ENCODE measurements at regions not wholly inside any gene's neighbourhood (a gene's known extent, or its start where the extent isn't known, plus 50 kb on each side); places are given as distances from the start of the nearest gene placed in this dataset.
"Not testable (repeated sequence)": the region's sequence is repeated elsewhere in the genome, so short reads cannot be mapped to it uniquely, and the experiment has no call there.

- POLR2A ChIA-PET: not testable (repeated sequence)
Measured at GRCh38 chr9:41699190-41699589, 430.0 kb downstream of the CNTNAP3B start.

GRCh38 chr9:41697080-41697479 is 432.1 kb downstream of the CNTNAP3B start:
- H3K4me3 Mint-ChIP-seq; H3K9me3 ChIP-seq (ENCODE audit: low read length); H3K36me3 ChIP-seq (ENCODE audit: insufficient read depth, low read length); H3K4me1 ChIP-seq (ENCODE audit: insufficient read depth, low read length); H3K4me3 ChIP-seq (ENCODE audit: low read length); H3K27me3 Mint-ChIP-seq; H3K4me1 Mint-ChIP-seq; POLR2A ChIA-PET; CTCF ChIA-PET; H3K9me3 Mint-ChIP-seq; H3K36me3 Mint-ChIP-seq; H3K27me3 ChIP-seq (ENCODE audit: insufficient read depth, low read length, poor library complexity, severe bottlenecking); H3K27ac ChIP-seq (ENCODE audit: low read depth, low read length); DNase-seq; H3K27ac Mint-ChIP-seq: not testable (repeated sequence)

More at GRCh38 chr9:41699190-41699589, 430.0 kb downstream of the CNTNAP3B start:
- H3K4me3 Mint-ChIP-seq; H3K4me3 ChIP-seq (ENCODE audit: low read length); H3K4me1 Mint-ChIP-seq; H3K27me3 ChIP-seq (ENCODE audit: insufficient read depth, low read length, poor library complexity, severe bottlenecking); H3K4me1 ChIP-seq (ENCODE audit: insufficient read depth, low read length); H3K36me3 ChIP-seq (ENCODE audit: insufficient read depth, low read length); H3K36me3 Mint-ChIP-seq; H3K9me3 ChIP-seq (ENCODE audit: low read length); H3K27me3 Mint-ChIP-seq; H3K27ac Mint-ChIP-seq; CTCF ChIA-PET; H3K9me3 Mint-ChIP-seq; DNase-seq; H3K27ac ChIP-seq (ENCODE audit: low read depth, low read length): not testable (repeated sequence)

GRCh38 chr9:41679312-41679711 is 449.9 kb downstream of the CNTNAP3B start:
- H3K9me3 ChIP-seq (ENCODE audit: low read length); H3K4me3 Mint-ChIP-seq; H3K27me3 ChIP-seq (ENCODE audit: insufficient read depth, low read length, poor library complexity, severe bottlenecking); H3K4me3 ChIP-seq (ENCODE audit: low read length); H3K9me3 Mint-ChIP-seq; H3K27me3 Mint-ChIP-seq; H3K36me3 Mint-ChIP-seq; H3K27ac ChIP-seq (ENCODE audit: low read depth, low read length); H3K36me3 ChIP-seq (ENCODE audit: insufficient read depth, low read length); CTCF ChIA-PET; H3K4me1 ChIP-seq (ENCODE audit: insufficient read depth, low read length); POLR2A ChIA-PET; H3K4me1 Mint-ChIP-seq; DNase-seq; H3K27ac Mint-ChIP-seq: not testable (repeated sequence)

GRCh38 chr9:41663497-41664036 is 465.7 kb downstream of the CNTNAP3B start:
- H3K27ac ChIP-seq (ENCODE audit: low read depth, low read length); H3K9me3 Mint-ChIP-seq; H3K36me3 ChIP-seq (ENCODE audit: insufficient read depth, low read length); H3K27me3 ChIP-seq (ENCODE audit: insufficient read depth, low read length, poor library complexity, severe bottlenecking); H3K4me1 ChIP-seq (ENCODE audit: insufficient read depth, low read length); H3K4me1 Mint-ChIP-seq; H3K27ac Mint-ChIP-seq; H3K9me3 ChIP-seq (ENCODE audit: low read length); POLR2A ChIA-PET; H3K27me3 Mint-ChIP-seq; H3K36me3 Mint-ChIP-seq; H3K4me3 Mint-ChIP-seq; CTCF ChIA-PET; DNase-seq; H3K4me3 ChIP-seq (ENCODE audit: low read length): not testable (repeated sequence)

- H3K27me3 Mint-ChIP-seq; H3K4me3 ChIP-seq (ENCODE audit: low read length); CTCF ChIA-PET; POLR2A ChIA-PET; DNase-seq; H3K36me3 Mint-ChIP-seq; H3K9me3 ChIP-seq (ENCODE audit: low read length); H3K9me3 Mint-ChIP-seq; H3K36me3 ChIP-seq (ENCODE audit: insufficient read depth, low read length); H3K4me3 Mint-ChIP-seq; H3K4me1 ChIP-seq (ENCODE audit: insufficient read depth, low read length); H3K27me3 ChIP-seq (ENCODE audit: insufficient read depth, low read length, poor library complexity, severe bottlenecking); H3K27ac Mint-ChIP-seq; H3K27ac ChIP-seq (ENCODE audit: low read depth, low read length); H3K4me1 Mint-ChIP-seq: not testable (repeated sequence)
Measured at GRCh38 chr9:41658706-41659105, 469.6 kb upstream of the ZNG1F start.

- H3K27ac ChIP-seq (ENCODE audit: low read depth, low read length); H3K36me3 Mint-ChIP-seq; CTCF ChIA-PET; H3K4me3 Mint-ChIP-seq; DNase-seq; H3K4me1 Mint-ChIP-seq; H3K27ac Mint-ChIP-seq; H3K9me3 ChIP-seq (ENCODE audit: low read length); H3K4me3 ChIP-seq (ENCODE audit: low read length); H3K36me3 ChIP-seq (ENCODE audit: insufficient read depth, low read length); H3K9me3 Mint-ChIP-seq; H3K27me3 Mint-ChIP-seq; POLR2A ChIA-PET; H3K4me1 ChIP-seq (ENCODE audit: insufficient read depth, low read length); H3K27me3 ChIP-seq (ENCODE audit: insufficient read depth, low read length, poor library complexity, severe bottlenecking): not testable (repeated sequence)
Measured at GRCh38 chr9:41658116-41658515, 469.0 kb upstream of the ZNG1F start.

- H3K36me3 Mint-ChIP-seq; H3K27ac ChIP-seq (ENCODE audit: low read depth, low read length); H3K4me1 ChIP-seq (ENCODE audit: insufficient read depth, low read length); H3K27ac Mint-ChIP-seq; H3K4me3 Mint-ChIP-seq; POLR2A ChIA-PET; H3K27me3 Mint-ChIP-seq; CTCF ChIA-PET; DNase-seq; H3K9me3 Mint-ChIP-seq; H3K27me3 ChIP-seq (ENCODE audit: insufficient read depth, low read length, poor library complexity, severe bottlenecking); H3K4me1 Mint-ChIP-seq; H3K9me3 ChIP-seq (ENCODE audit: low read length); H3K36me3 ChIP-seq (ENCODE audit: insufficient read depth, low read length); H3K4me3 ChIP-seq (ENCODE audit: low read length): not testable (repeated sequence)
Measured at GRCh38 chr9:41657141-41657540, 468.0 kb upstream of the ZNG1F start.

- CTCF ChIA-PET; H3K36me3 Mint-ChIP-seq; H3K4me3 Mint-ChIP-seq; H3K4me3 ChIP-seq (ENCODE audit: low read length); H3K36me3 ChIP-seq (ENCODE audit: insufficient read depth, low read length); POLR2A ChIA-PET; H3K9me3 ChIP-seq (ENCODE audit: low read length); H3K27ac Mint-ChIP-seq; H3K9me3 Mint-ChIP-seq; H3K4me1 Mint-ChIP-seq; H3K4me1 ChIP-seq (ENCODE audit: insufficient read depth, low read length); H3K27ac ChIP-seq (ENCODE audit: low read depth, low read length); H3K27me3 ChIP-seq (ENCODE audit: insufficient read depth, low read length, poor library complexity, severe bottlenecking); DNase-seq; H3K27me3 Mint-ChIP-seq: not testable (repeated sequence)
Measured at GRCh38 chr9:41655071-41655554, 466.0 kb upstream of the ZNG1F start.

GRCh38 chr9:41654349-41654748 is 465.2 kb upstream of the ZNG1F start:
- H3K27me3 ChIP-seq (ENCODE audit: insufficient read depth, low read length, poor library complexity, severe bottlenecking); H3K4me3 ChIP-seq (ENCODE audit: low read length); H3K9me3 Mint-ChIP-seq; H3K4me3 Mint-ChIP-seq; H3K4me1 ChIP-seq (ENCODE audit: insufficient read depth, low read length); H3K27ac ChIP-seq (ENCODE audit: low read depth, low read length); H3K9me3 ChIP-seq (ENCODE audit: low read length); H3K36me3 Mint-ChIP-seq; H3K36me3 ChIP-seq (ENCODE audit: insufficient read depth, low read length); H3K27ac Mint-ChIP-seq; H3K4me1 Mint-ChIP-seq; H3K27me3 Mint-ChIP-seq; CTCF ChIA-PET; POLR2A ChIA-PET; DNase-seq: not testable (repeated sequence)

Measured in CD8-positive, alpha-beta memory T cell (primary cell).